HG03135 (cell line): ENCODE measurements at regions not wholly inside any gene's neighbourhood (a gene's known extent, or its start where the extent isn't known, plus 50 kb on each side); places are given as distances from the start of the nearest gene placed in this dataset.

ENCODE experiments used
- ATAC-seq: cut with Tn5 transposase; IDR thresholded peaks from one replicate; pipeline ENCODE4 v1.9.1; 2021; ENCODE audit warnings: mild to moderate bottlenecking, moderate library complexity; ENCODE audit not compliant: unreplicated experiment

- no peak for ATAC-seq
Observed at GRCh38 chr7:118671149-118671548, 446.6 kb downstream of the ANKRD7 start.

GRCh38 chr7:118684796-118685195 is 460.3 kb downstream of the ANKRD7 start:
- no peak for ATAC-seq

- no peak for ATAC-seq
Observed at GRCh38 chr7:118689403-118689802, 464.9 kb downstream of the ANKRD7 start.

GRCh38 chr7:118696879-118697278 is 472.4 kb downstream of the ANKRD7 start:
- no peak for ATAC-seq

- no peak for ATAC-seq
Observed at GRCh38 chr7:118699222-118699621, 474.7 kb downstream of the ANKRD7 start.

GRCh38 chr7:118708741-118709140 is 484.2 kb downstream of the ANKRD7 start:
- no peak for ATAC-seq

- no peak for ATAC-seq
Observed at GRCh38 chr7:118711688-118712087, 487.2 kb downstream of the ANKRD7 start.

GRCh38 chr7:118713039-118713438 is 488.5 kb downstream of the ANKRD7 start:
- ATAC-seq = no peak

GRCh38 chr7:118720632-118721031 is 496.1 kb downstream of the ANKRD7 start:
- no peak for ATAC-seq

GRCh38 chr7:118731854-118732253 is 507.4 kb downstream of the ANKRD7 start:
- no peak for ATAC-seq

GRCh38 chr7:118734541-118734940 is 510.0 kb downstream of the ANKRD7 start:
- ATAC-seq = no peak

GRCh38 chr7:118735441-118735840 is 510.9 kb downstream of the ANKRD7 start:
- ATAC-seq = no peak

GRCh38 chr7:118737935-118738334 is 513.4 kb downstream of the ANKRD7 start:
- ATAC-seq = no peak

- no peak for ATAC-seq
Observed at GRCh38 chr7:118745927-118746326, 521.4 kb downstream of the ANKRD7 start.

- no peak for ATAC-seq
Observed at GRCh38 chr7:118747473-118747872, 523.0 kb downstream of the ANKRD7 start.

- no peak for ATAC-seq
Observed at GRCh38 chr7:118753479-118753878, 529.0 kb downstream of the ANKRD7 start.

- ATAC-seq = no peak
Observed at GRCh38 chr7:118754608-118755007, 530.1 kb downstream of the ANKRD7 start.

GRCh38 chr7:118755067-118755625 is 530.6 kb downstream of the ANKRD7 start:
- no peak for ATAC-seq

- ATAC-seq = no peak
Observed at GRCh38 chr7:118757066-118757465, 532.6 kb downstream of the ANKRD7 start.

GRCh38 chr7:118758582-118758981 is 534.1 kb downstream of the ANKRD7 start:
- no peak for ATAC-seq

GRCh38 chr7:118759921-118760320 is 535.4 kb downstream of the ANKRD7 start:
- ATAC-seq = no peak

GRCh38 chr7:118762451-118762850 is 537.9 kb downstream of the ANKRD7 start:
- ATAC-seq = no peak

- no peak for ATAC-seq
Observed at GRCh38 chr7:118764221-118764620, 539.7 kb downstream of the ANKRD7 start.
